Immature natural killer cell (primary cell): ENCODE measurements at regions not wholly inside any gene's neighbourhood (a gene's known extent, or its start where the extent isn't known, plus 50 kb on each side); places are given as distances from the start of the nearest gene placed in this dataset.

Experiments used
- DNase-seq, 3 donors: peaks; one replicate each; pipeline ENCODE4 v3.0.0; 2022; ENCODE audit warnings: mixed read lengths in 1 of 3
- H3K27ac Mint-ChIP-seq, 6 donors: one replicate each; pipeline ENCODE4 v1.8.0; 2020; ENCODE audit warnings: mixed read lengths in 6 of 6, mild to moderate bottlenecking in 5 of 6, inconsistent platforms in 4 of 6, moderate library complexity in 3 of 6
- H3K27me3 Mint-ChIP-seq, 3 donors: one replicate each; pipeline ENCODE4 v1.8.0; 2020 to 2021; ENCODE audit warnings: low read depth in 3 of 3, mild to moderate bottlenecking in 3 of 3, mixed read lengths in 3 of 3, moderate library complexity in 3 of 3, inconsistent platforms in 1 of 3
- H3K36me3 Mint-ChIP-seq, 3 donors: one replicate each; pipeline ENCODE4 v1.8.0; 2020; ENCODE audit warnings: mixed read lengths in 3 of 3, inconsistent platforms in 2 of 3, mild to moderate bottlenecking in 2 of 3
- H3K4me1 Mint-ChIP-seq, 2 donors: one replicate each; pipeline ENCODE4 v1.8.0; 2020; ENCODE audit warnings: inconsistent platforms in 2 of 2, mild to moderate bottlenecking in 2 of 2, mixed read lengths in 2 of 2, moderate library complexity in 1 of 2
- H3K4me3 Mint-ChIP-seq, 5 donors: one replicate each; pipeline ENCODE4 v1.8.0; 2020; ENCODE audit warnings: mild to moderate bottlenecking in 5 of 5, mixed read lengths in 5 of 5, inconsistent platforms in 3 of 5, moderate library complexity in 3 of 5
- H3K9me3 Mint-ChIP-seq, 6 donors: one replicate each; pipeline ENCODE4 v1.8.0; 2020; ENCODE audit warnings: mild to moderate bottlenecking in 6 of 6, mixed read lengths in 6 of 6, inconsistent platforms in 4 of 6, moderate library complexity in 3 of 6

DNA sequence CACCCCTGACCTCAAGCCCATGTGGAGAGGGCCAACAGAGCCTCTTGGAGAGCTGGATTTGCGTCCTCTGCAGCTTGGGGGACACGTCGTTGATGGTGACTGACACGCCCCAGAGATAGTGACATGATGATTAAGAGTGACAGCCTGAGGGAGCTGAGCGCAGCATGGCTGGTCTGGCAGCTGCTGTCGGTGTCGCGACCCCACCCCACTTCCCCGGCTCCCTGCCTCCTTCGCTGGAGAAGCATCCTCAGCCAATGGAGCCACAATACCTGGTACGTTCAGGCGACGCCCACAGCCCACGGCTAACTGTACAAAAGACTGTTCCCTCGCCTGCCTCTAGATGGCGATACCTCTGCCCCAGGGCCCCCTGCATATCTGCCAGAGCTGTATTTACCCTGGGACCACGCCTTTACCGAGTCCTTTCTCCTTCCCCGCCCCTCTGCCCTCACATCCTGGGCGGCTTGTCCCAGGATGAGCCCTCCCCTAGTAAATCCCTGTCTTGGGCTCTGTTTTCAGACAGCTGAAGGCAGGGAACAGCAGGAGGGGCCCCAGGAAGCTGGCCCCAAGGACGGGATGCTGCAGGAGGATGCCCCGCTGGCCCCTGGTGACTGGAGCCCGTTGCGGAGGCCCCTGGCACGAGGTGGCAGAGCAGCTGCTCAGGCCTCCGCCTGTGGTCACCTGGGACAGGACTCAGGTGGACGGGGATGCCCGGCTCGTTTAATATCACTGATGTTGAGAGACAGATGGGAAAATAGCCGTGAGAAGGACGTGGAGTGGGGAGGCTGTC, 90.6 kb downstream of the RPS6KA4 start:
- no peaks in the 10 kb centered on the region for H3K9me3 Mint-ChIP-seq
- H3K27me3 Mint-ChIP-seq: peaks cover 4 to 6% (median 6%) of the 10 kb centered on the region in 3 donors
- H3K4me3 Mint-ChIP-seq: peak overlapping the region; percentile 77 to 90 (median 85)
- peaks cover 14 to 20% of the 10 kb centered on the region in 2 donors for H3K4me1 Mint-ChIP-seq
- no peaks in the 10 kb centered on the region for H3K36me3 Mint-ChIP-seq
- DNase-seq: peak; percentile 40 to 61 (median 54)
- H3K27ac Mint-ChIP-seq: no peak overlapping the region

DNA sequence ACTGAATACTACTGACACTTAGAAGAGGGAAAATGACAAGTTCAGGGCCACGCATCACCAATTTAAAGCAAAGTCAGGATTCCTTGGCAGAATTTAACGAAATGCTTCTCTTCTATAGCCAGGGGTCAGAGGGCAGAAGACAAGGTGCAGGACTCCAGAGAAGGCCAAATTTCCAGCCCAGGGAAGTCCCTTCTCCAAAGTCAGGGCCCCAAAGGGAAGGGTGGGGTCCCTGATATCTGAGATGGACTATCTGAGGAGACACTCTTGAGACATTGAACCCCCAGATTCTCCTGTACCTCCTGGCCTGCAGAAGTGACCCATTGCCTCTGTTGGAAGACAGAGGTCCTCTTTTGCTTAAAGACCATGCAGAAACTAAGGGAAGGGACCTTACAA, 91.2 kb downstream of the RPS6KA4 start:
- Mint-ChIP-seq H3K27me3 (peaks cover 4 to 7% (median 4%) of the 10 kb centered on the region in 3 donors), H3K4me3 (no peak overlapping the region), H3K36me3 (no peaks in the 10 kb centered on the region), H3K27ac (no peak overlapping the region), H3K9me3 (no peaks in the 10 kb centered on the region), H3K4me1 (peaks cover 14 to 20% of the 10 kb centered on the region in 2 donors)
- no peak for DNase-seq

DNA sequence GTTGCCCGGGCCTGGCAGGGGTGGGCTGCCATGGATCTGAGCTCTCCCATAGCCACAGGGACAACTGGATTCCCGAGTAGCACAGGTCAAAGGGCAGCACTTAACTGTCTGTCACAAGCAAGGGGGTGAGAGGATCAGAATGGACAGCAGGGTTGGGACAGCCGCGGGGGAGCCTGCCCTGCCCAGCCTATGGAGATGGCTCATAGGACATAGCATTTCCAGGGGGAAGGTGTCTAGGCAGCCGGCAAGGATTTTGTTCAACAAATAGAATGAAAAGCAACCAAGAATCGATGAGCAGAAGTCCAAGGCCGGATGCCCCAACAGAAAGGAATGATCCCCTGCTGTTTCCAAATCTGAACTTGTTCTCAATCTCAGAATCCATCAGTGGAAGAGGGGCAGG, 92.9 kb downstream of the RPS6KA4 start:
- Mint-ChIP-seq H3K27ac (no peak overlapping the region), H3K27me3 (peaks cover 4 to 8% (median 5%) of the 10 kb centered on the region in 3 donors), H3K4me1 (peaks cover 14 to 20% of the 10 kb centered on the region in 2 donors), H3K36me3 (no peaks in the 10 kb centered on the region), H3K9me3 (no peaks in the 10 kb centered on the region), H3K4me3 (no peak overlapping the region)
- no peak for DNase-seq

DNA sequence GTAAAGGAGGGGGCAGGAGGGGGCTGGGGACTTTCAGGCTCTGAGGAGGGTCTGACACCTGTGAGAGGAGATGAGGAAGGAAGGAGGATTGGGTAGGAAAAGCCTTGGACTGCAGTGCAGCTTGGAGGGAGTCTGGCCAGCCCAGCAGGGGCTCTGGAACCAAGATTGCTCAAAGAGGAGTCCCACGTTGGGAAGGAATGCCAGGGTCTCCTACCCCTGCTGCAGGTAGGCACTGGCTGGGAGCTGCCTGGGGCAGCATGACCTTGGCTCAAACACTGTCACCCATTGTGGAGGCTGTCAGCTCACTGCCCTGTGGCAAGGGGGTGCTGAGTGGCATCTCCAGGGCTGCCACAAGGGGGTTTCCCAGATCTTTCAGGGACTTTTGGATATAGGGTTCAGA, 94.5 kb downstream of the RPS6KA4 start:
- no peak overlapping the region for H3K27ac Mint-ChIP-seq
- peaks cover 0 to 8% (median 5%) of the 10 kb centered on the region in 3 donors for H3K27me3 Mint-ChIP-seq
- no peaks in the 10 kb centered on the region for H3K9me3 Mint-ChIP-seq
- peaks cover 10 to 13% of the 10 kb centered on the region in 2 donors for H3K4me1 Mint-ChIP-seq
- no peak for DNase-seq
- no peak overlapping the region for H3K4me3 Mint-ChIP-seq
- no peaks in the 10 kb centered on the region for H3K36me3 Mint-ChIP-seq

DNA sequence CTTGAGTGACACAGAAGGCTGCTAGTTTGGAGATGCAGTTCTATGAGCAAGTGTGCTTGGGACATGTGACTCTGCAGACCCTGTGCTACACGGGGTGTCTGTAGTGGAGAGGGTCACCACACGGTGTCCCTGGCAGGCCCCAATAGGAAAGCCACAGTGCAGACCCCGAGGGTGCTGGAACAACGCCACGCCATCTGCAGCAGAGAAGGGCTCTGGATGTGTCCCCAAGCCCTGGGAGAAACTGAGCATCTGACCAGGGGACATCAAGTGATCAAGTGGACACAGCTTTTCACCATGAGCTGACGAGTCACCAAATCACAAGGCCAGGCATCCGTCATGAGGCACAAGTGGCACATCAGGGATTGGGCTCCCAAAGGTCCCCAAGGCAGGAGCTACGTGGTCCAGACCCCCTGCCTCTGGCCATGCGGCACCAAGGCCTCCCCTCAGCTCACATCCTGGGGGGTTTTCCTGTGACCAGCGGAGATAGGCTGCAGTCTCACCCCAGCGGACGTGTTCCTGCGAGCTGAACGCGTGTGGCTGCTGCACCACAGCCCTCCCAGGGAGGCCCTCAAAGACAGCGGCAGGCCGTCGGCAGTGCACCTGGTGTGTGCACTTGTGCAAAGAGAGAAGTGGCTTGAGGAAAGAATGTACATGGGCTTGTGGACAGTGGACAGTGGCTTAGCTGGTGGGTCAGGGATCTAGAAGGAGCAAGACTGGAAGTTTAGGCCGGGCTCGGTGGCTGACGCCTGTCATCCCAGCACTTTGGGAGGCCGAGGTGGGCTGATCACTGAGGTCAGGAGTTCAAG, 96.7 kb downstream of the RPS6KA4 start:
- H3K36me3 Mint-ChIP-seq: no peaks in the 10 kb centered on the region
- H3K4me3 Mint-ChIP-seq: no peak overlapping the region
- H3K27me3 Mint-ChIP-seq: peaks cover 0 to 4% (median 3%) of the 10 kb centered on the region in 3 donors
- no peak overlapping the region for H3K27ac Mint-ChIP-seq
- H3K9me3 Mint-ChIP-seq: no peaks in the 10 kb centered on the region
- no peaks in the 10 kb centered on the region for H3K4me1 Mint-ChIP-seq
- DNase-seq: no peak

DNA sequence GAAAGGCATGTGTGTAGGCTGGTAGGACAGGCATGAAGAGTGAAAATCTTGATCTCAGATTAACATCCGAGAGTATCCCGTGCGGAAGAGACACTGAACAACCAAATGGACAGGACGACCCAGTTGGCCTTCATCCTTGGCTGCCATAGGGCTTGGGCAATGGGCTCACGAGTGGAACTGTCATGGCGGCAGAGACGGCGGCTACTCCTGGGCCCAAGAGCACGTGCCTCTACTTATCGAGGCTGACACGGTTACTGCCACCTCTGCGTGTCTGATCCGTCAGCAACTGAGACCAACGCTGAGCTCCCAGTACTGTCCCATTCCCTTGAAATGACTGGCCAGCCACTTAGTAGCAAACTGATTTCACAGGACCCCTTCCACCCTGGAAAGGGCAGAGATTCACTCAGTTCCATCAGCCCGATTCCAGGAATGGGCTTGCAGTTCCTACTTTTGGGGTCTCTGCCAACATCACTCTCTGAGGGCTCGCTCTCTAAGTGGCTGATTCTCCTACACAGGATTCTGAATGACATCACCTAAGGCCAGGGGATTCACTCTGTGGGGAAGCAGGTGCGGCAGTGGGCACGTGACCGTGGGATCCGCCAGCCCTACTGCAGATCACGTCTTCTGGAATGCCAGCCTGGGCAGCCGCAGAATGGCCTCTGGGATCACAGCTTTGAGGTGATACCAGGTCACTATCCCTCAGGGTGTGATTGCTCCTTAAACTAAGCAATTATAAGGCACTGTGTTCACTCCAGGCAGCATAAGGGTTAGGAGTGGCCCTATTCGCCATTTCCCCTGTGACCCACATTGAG, 97.8 kb downstream of the RPS6KA4 start:
- Mint-ChIP-seq H3K4me3 (no peak overlapping the region), H3K4me1 (no peaks in the 10 kb centered on the region), H3K9me3 (no peaks in the 10 kb centered on the region), H3K27me3 (peaks cover 0 to 4% (median 3%) of the 10 kb centered on the region in 3 donors), H3K27ac (no peak overlapping the region), H3K36me3 (no peaks in the 10 kb centered on the region)
- DNase-seq: no peak

DNA sequence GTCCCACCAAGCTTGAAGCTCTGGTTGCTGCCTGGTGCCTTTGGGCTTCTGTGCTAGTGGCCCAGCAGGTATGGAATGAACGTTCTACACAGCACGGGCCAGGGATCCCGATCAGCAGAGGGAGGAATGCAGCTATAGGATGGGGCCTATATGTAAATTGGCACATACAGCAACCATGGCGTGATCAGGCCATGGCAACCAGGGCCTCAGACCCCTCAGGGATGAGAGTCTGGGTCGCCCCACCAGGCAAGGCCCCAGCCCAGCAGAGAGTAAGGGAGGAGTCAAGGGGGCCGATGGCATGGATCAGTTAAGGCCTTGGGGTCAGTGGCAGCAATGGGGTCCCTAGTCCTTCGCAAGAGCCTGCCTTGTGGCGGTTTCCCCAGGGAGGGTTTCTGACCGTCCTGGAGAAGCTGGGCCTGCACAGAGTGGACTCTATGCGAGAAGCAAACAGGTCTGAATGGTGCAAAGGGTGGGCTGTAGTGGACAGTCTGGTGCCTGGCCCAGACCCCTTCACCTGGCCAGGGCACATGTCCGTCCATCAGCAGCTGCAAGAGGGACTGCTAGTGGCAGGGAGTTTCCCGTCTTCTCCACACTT, 98.2 kb upstream of the SLC22A11 start:
- no peak overlapping the region for H3K4me3 Mint-ChIP-seq
- DNase-seq: no peak
- H3K9me3 Mint-ChIP-seq: no peaks in the 10 kb centered on the region
- H3K4me1 Mint-ChIP-seq: no peaks in the 10 kb centered on the region
- H3K27me3 Mint-ChIP-seq: peaks cover 0 to 4% (median 3%) of the 10 kb centered on the region in 3 donors
- H3K36me3 Mint-ChIP-seq: no peaks in the 10 kb centered on the region
- no peak overlapping the region for H3K27ac Mint-ChIP-seq

DNA sequence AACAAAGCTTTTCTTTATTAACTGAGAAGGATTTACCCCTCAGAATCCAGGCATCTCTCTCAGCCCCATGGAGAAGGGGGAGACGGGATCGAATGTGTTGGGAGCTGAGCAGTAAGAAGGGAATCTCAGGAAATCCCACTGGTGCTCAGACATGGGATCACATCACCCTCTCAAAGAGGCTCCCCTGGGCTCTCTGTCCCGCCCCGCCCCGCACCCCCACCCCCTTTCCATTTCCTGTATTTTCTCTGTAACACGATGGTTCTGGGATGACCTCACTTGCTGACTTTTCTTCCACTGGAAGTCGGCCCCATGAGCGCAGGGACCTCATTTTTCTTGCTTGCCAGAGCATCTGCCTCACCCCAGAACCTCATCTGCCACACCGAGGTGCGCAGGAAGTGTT, 96.7 kb upstream of the SLC22A11 start:
- H3K4me1 Mint-ChIP-seq: no peaks in the 10 kb centered on the region
- DNase-seq: no peak
- H3K9me3 Mint-ChIP-seq: no peaks in the 10 kb centered on the region
- no peak overlapping the region for H3K27ac Mint-ChIP-seq
- H3K4me3 Mint-ChIP-seq: no peak overlapping the region
- H3K27me3 Mint-ChIP-seq: peaks cover 0 to 4% (median 1%) of the 10 kb centered on the region in 3 donors
- H3K36me3 Mint-ChIP-seq: no peaks in the 10 kb centered on the region

DNA sequence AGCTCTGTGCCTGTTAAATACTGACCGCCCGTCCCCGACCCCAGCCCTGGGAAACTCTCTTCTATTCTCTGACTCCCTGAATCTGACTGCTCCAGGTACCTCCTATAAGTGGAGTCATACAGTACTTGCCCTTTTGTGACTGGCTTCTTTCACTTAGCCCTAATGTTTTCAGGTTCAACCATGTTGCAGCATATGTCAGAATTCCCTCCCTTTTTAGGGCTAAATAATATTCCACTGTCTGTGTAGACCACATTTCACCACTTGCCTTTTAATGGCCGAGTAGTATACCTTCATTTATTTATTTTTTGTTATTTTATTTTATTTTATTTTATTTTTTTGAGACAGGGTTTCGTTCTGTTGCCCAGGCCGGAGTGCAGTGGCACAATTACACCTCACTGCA, 96.1 kb upstream of the SLC22A11 start:
- Mint-ChIP-seq H3K9me3 (no peaks in the 10 kb centered on the region), H3K27ac (peak overlapping the region in 1 of 6 donors; percentile 14), H3K4me1 (no peaks in the 10 kb centered on the region), H3K36me3 (no peaks in the 10 kb centered on the region), H3K27me3 (peaks cover 0 to 4% (median 1%) of the 10 kb centered on the region in 3 donors), H3K4me3 (no peak overlapping the region)
- DNase-seq: no peak

DNA sequence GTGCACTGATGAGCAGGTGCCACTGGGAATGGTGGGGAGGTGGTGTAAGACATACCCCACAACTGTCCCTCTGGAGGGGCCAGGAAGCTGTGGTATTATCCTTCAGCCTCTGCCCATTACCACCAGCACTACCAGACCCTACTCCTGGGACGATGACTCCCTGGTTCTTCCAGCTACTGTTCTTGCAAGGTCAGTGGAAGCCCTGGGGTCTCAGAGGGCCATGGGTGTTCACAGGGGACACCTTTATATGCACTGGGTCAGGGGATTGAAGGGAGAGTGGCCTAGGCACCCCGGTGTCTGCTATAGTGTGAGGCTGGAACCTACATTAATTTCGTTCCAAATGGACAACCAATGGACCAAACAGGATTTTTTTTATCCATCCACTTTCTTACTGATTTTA, 94.7 kb upstream of the SLC22A11 start:
- Mint-ChIP-seq H3K27ac (no peak overlapping the region), H3K4me3 (no peak overlapping the region), H3K36me3 (no peaks in the 10 kb centered on the region), H3K4me1 (no peaks in the 10 kb centered on the region), H3K27me3 (peaks cover 0 to 5% (median 2%) of the 10 kb centered on the region in 3 donors), H3K9me3 (no peaks in the 10 kb centered on the region)
- no peak for DNase-seq

DNA sequence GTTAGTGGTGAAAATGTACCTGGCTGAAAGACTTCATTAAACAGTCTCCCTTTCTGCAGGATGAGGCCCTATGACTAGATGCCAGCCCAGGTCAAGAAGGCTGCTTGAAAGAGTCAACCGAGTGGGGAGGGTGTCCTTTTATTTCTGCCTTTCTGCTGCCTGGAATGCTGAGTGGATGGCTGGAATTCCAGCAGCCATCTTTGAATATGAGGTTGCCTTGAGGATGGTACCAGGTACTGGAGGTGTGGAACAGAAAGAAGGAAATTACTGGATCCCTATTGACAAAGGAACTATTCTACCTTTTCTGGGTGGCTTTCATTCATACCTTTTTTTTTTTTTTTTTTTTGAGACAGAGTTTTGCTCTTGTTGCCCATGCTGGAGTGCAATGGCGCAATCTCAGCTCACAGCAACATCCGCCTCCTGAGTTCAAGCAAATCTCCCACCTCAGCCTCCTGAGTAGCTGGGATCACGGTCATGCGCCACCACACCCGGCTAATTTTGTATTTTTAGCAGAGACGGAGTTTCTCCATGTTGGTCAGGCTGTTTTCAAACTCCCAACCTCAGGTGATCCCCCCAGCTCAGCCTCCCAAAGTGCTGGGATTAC, 89.5 kb upstream of the SLC22A11 start:
- DNase-seq: no peak
- Mint-ChIP-seq H3K4me3 (no peak overlapping the region), H3K36me3 (no peaks in the 10 kb centered on the region), H3K9me3 (peaks cover 0 to 3% (median 0%) of the 10 kb centered on the region in 6 donors), H3K4me1 (no peaks in the 10 kb centered on the region), H3K27ac (no peak overlapping the region), H3K27me3 (peaks cover 2 to 25% (median 4%) of the 10 kb centered on the region in 3 donors)

DNA sequence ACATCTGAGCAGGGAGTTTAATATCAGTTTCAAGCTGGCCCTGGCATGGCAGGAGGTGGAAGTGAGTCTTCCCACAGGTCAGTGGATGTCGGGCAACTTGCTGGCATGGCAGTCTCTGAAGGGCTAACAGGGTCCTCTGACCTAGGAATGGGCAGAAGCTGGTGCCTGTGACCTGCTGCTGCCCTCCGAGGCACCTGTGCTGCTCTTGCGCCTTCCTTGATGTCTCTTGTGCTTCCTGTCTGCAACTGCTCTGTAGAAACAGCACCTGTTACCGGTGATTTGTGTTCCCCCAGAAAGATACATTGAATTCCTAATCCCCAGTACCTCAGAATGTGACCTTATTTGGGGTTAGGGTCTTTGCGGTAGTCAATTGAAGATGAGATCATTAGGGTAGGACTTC, 86.5 kb upstream of the SLC22A11 start:
- Mint-ChIP-seq H3K4me1 (no peaks in the 10 kb centered on the region), H3K9me3 (peaks cover 0 to 3% (median 0%) of the 10 kb centered on the region in 6 donors), H3K36me3 (no peaks in the 10 kb centered on the region), H3K27me3 (peaks cover 4 to 27% (median 6%) of the 10 kb centered on the region in 3 donors), H3K4me3 (no peak overlapping the region), H3K27ac (no peak overlapping the region)
- DNase-seq: no peak
